HG03565 (cell line): ENCODE measurements at regions not wholly inside any gene's neighbourhood (a gene's known extent, or its start where the extent isn't known, plus 50 kb on each side); places are given as distances from the start of the nearest gene placed in this dataset.

Source experiments
- ATAC-seq: cut with Tn5 transposase; IDR thresholded peaks from one replicate; pipeline ENCODE4 v1.9.1; 2021; ENCODE audit warnings: mild to moderate bottlenecking, moderate library complexity; ENCODE audit not compliant: unreplicated experiment

GRCh38 chr20:10861090-10861489, 187.3 kb upstream of the JAG1 start:
- ATAC-seq = no peak

DNA sequence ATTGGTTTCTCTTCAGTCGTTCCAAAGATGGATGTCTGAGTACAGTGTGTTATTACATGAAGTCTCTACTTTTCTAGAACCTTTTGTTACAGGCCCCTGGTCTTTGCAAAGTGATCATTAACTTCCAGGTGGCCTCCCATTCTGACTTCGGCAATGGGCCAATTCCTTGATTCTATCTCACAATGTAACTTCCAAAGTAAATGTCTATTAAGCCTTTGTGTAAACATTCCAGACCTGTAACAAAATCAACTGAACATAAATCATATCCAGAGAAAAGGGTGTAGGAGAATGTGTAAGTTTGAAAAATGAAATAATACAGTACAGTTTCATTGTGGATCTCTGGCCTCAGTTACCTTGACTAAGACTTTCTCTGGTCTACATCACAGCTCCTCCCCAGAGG, 187.8 kb upstream of the JAG1 start:
- ATAC-seq = no peak

- ATAC-seq = no peak
Measured at GRCh38 chr20:10863337-10864060, 189.7 kb upstream of the JAG1 start.

DNA sequence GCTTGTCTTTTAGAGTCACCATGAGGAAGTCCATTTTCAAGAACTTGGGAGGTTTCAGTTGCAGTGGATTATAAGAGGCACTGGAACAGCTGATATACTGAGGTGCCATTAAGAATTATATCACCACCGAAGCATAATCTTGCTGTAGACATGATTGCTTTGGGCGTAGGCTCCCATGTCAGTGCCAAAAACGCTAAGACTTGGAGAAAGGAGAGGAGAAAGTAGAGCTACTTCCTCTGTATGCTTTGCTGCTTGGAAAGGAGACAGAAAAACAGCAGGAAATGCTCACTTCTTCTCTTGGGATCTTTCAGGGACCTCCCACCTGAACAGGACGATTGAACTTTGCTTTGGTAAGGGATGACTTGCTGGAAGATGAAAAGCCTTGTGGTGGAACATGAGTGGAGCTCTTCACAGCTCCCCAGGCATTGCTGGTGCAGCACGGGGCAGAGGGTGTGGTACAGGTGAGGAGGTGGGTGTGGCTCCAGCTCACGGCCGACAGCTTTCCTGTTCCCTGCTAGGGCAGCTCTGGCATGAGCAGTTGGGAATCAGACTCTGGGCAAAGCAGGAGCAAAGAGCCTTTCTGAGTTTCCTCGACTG, 190.4 kb upstream of the JAG1 start:
- no peak for ATAC-seq

DNA sequence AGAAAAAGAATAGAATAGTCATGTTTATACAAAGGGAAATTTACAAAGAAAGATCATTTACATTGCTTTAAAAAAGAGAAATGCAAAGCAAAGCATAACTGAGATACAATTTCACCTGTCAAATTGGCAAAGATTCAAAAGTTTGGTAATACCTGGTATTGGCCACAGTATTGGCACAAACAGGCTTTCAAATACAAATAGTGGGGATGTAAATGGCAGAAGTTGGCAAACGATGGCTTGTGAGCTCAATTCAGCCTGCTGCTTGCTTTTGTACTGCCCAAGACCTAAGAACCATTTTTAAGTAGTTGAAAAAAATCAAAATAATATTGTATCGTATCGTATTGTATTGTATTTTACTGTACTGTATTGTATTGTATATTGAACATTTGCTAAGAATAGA, 194.5 kb upstream of the JAG1 start:
- no peak for ATAC-seq

- no peak for ATAC-seq
Measured at GRCh38 chr20:10873026-10873425, 199.2 kb upstream of the JAG1 start.

GRCh38 chr20:10875653-10876052, 201.9 kb upstream of the JAG1 start:
- ATAC-seq = no peak

GRCh38 chr20:10876558-10876957, 202.8 kb upstream of the JAG1 start:
- no peak for ATAC-seq

DNA sequence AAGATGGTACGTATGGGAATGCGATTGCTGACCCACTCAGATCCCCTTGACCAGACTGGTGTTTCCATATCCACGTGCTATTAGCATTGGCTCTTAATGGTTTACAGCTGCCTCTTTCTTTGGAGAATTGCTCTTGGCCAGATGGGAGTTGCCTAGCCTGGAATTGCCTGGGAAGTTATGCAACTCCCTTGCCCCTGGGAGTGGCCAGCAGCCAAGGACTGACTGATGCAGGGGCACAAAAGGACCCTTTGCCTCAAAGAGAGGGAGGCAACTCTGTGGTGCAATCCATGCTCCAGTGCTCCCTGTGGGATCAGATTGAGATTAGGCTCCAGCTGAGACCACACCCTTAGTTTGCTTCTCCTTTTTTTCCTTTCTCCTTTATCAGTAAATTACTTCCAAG, 203.5 kb upstream of the JAG1 start:
- ATAC-seq = no peak

- no peak for ATAC-seq
Measured at GRCh38 chr20:10883166-10883565, 209.4 kb upstream of the JAG1 start.

- no peak for ATAC-seq
Measured at GRCh38 chr20:10893321-10893720, 219.5 kb upstream of the JAG1 start.

DNA sequence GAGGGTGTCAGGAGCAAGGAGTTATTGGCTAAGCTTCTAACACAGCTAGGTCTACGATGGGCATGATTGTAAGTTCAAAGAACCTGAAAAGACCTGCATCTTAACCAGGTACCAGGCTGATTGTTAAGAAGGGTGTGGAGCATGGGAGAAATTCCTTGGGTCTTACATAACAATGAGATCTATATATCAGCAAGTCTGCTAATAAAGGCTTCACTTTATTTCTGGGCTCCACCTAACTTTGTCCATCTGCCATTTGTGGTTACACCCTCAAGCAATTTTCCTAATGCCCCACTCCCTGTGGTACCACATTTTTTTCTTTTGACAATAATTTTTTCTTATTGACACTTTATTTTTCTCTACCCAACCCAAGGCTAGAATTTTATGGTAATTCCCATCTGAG, 223.5 kb upstream of the JAG1 start:
- no peak for ATAC-seq

DNA sequence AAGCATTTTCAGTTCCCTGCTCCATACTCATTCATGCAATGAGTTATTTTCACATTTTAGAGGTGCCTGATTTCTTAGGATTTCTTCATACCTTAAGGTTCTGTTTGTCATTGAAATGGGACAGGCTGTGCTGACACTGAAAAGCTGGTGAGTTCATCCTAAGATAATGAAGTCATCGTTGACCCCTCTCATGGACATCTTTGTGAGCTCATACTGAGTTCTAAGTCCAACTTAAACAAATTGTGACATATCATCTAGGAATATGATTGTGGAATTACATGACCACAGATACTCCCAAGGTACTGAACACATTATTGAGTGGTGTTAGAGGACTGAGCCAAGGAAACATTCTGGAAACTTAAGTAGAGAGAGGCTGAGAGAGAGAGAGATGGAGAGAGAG, 224.8 kb upstream of the JAG1 start:
- ATAC-seq = no peak

- no peak for ATAC-seq
Measured at GRCh38 chr20:10902174-10902573, 228.4 kb upstream of the JAG1 start.

DNA sequence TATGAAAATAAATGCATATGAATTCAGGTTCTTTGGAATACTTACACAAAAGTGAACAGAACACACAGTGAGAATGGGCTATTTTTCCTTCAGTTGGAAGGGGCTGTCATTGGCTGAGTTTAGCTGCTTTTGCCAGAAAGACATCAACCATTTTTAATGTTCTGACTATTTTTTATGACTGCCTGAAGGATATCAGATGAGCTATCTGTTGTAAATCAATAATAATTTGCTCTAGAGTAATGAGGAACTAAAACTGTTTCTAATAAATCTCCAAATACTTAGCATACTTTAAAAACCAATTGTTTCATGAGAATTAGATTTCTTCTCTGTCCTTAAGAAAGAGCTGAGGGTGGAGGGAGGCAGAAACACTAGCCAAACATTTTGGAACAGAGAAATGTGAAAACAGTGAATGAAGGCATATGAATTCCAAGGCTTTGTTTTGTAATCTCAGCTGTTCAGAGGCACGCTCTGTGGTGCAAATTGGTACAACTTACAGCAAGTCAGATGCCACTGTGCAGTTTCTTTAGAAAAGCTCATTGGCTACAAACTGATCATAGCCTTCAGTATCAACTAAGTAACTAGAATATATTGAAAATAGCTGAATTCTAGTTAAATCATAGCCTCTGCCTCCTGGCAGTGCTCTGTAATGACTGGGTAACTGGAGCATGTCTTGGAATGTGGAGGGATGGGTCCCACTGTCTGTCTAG, 228.9 kb upstream of the JAG1 start:
- ATAC-seq = no peak

GRCh38 chr20:10906834-10907233, 233.0 kb upstream of the JAG1 start:
- no peak for ATAC-seq

GRCh38 chr20:10909803-10910202, 236.0 kb upstream of the JAG1 start:
- no peak for ATAC-seq

GRCh38 chr20:10910535-10911178, 236.9 kb upstream of the JAG1 start:
- no peak for ATAC-seq

- ATAC-seq = no peak
Measured at GRCh38 chr20:10911298-10911697, 237.5 kb upstream of the JAG1 start.

- ATAC-seq = no peak
Measured at GRCh38 chr20:10915815-10916214, 242.0 kb upstream of the JAG1 start.

DNA sequence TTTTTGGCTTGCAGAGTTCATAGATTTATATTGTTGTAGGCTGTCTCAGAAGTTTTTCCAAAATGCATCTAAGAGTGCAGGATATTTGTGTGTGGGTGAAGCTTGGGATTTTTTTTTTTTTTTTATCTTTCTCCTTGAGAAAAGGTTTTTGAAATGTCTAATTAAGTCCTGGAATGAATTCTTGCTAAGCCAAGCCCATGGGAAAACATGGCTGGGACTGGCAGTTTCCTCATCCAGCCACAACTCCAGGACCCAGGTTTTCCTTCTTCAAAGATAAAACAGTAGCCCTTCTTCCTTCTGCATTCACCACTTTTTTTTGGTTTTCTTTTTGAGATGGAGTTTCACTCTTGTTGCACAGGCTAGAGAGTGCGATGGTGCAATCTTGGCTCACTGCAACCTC, 242.5 kb upstream of the JAG1 start:
- ATAC-seq = no peak

DNA sequence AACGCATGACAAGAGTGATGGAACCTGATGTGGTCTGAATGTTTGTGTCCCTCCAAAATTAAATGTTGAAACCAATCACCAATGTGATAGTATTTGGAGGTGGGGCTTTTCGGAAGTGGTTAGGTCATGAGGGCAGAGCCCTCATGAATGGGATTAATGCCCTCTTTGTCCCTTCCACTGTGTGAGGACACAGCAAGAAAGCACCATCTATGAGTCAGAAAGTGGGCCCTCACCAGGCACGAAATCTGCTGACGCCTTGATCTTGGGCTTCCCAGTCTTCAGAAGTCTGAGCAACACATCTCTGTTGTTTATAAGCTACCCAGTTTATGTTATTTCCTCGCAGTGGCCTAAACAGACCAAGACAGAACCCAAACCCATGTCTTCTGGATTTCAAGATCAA, 244.0 kb upstream of the JAG1 start:
- ATAC-seq = no peak
